Mammary epithelial cell (primary cell): ENCODE measurements at regions not wholly inside any gene's neighbourhood (a gene's known extent, or its start where the extent isn't known, plus 50 kb on each side); places are given as distances from the start of the nearest gene placed in this dataset.

Experiments
- EZH2 ChIP-seq: IDR thresholded peaks from 2 replicates; pipeline ENCODE4 v1.6.1; 2012; ENCODE audit warnings: low read length, inconsistent platforms, borderline replicate concordance
- TF ChIP-seq, protein P1 (sequence below), 2 donors: IDR thresholded peaks in 1 of 2; conservative IDR thresholded peaks in 1 of 2; 2 replicates each; pipeline ENCODE4 v1.5.1; 2011 to 2012; ENCODE audit warnings: inconsistent platforms in 2 of 2, low read length in 2 of 2, mild to moderate bottlenecking in 2 of 2, control low read depth in 1 of 2, low read depth in 1 of 2; ENCODE audit not compliant: insufficient read depth in 1 of 2; ENCODE audit errors: extremely low read depth in 1 of 2

DNA sequence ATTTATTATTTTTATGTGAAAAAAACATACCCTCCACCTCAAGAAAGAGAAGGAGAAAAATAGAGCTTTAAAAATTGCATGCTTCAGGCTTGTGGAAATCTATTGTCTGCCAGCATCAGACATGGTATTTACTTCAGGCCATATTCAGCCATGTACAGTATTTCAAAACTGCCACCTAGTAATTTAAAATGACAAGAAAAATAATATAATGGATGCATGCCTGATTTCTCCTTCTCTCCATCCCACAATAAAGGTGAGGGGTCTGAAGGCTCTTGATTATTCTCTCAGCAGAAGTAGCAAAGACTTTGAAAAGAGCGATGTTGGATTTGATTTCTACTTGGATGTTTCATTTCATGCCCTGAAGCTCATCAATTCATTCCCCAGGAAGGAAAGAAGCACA lies 250.7 kb downstream of the TBC1D4 start:
- TF ChIP-seq, protein P1, sequence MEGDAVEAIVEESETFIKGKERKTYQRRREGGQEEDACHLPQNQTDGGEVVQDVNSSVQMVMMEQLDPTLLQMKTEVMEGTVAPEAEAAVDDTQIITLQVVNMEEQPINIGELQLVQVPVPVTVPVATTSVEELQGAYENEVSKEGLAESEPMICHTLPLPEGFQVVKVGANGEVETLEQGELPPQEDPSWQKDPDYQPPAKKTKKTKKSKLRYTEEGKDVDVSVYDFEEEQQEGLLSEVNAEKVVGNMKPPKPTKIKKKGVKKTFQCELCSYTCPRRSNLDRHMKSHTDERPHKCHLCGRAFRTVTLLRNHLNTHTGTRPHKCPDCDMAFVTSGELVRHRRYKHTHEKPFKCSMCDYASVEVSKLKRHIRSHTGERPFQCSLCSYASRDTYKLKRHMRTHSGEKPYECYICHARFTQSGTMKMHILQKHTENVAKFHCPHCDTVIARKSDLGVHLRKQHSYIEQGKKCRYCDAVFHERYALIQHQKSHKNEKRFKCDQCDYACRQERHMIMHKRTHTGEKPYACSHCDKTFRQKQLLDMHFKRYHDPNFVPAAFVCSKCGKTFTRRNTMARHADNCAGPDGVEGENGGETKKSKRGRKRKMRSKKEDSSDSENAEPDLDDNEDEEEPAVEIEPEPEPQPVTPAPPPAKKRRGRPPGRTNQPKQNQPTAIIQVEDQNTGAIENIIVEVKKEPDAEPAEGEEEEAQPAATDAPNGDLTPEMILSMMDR (conservative IDR thresholded peaks at IDR 0.05 in 1 of 2, IDR thresholded peaks at IDR 0.05 in 1 of 2; ENCODE audit: extremely low read depth in 1 of 2, insufficient read depth in 1 of 2, low read depth in 1 of 2, low read length in 2 of 2), result no peak
- TF ChIP-seq EZH2, result no peak
